ENCODE measurements at regions not wholly inside any gene's neighbourhood (a gene's known extent, or its start where the extent isn't known, plus 50 kb on each side); places are given as distances from the start of the nearest gene placed in this dataset.

DNA sequence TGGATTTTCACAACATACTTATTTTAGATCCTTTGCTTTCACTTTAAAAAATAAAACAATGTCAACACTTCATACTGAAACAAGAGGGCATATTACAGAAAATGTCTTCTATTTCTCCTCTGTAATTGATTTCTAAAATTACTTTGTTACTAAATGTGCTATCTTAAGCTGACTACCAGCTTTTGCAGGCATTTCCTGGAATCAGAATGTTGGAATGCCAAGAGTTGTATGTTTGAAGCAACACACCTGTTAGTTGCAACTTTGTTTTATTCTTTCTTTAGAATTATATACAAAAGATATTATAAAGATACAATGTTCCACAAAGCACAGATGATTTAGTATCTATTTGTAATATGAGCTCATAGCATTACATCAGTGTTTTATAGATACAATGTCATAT, 62.5 kb upstream of the TMEM170B start:
- TF ChIP-seq, protein P1, sequence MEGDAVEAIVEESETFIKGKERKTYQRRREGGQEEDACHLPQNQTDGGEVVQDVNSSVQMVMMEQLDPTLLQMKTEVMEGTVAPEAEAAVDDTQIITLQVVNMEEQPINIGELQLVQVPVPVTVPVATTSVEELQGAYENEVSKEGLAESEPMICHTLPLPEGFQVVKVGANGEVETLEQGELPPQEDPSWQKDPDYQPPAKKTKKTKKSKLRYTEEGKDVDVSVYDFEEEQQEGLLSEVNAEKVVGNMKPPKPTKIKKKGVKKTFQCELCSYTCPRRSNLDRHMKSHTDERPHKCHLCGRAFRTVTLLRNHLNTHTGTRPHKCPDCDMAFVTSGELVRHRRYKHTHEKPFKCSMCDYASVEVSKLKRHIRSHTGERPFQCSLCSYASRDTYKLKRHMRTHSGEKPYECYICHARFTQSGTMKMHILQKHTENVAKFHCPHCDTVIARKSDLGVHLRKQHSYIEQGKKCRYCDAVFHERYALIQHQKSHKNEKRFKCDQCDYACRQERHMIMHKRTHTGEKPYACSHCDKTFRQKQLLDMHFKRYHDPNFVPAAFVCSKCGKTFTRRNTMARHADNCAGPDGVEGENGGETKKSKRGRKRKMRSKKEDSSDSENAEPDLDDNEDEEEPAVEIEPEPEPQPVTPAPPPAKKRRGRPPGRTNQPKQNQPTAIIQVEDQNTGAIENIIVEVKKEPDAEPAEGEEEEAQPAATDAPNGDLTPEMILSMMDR (IDR thresholded peaks at IDR 0.05; ENCODE audit: low read depth, low read length, poor library complexity, severe bottlenecking), result no peak
- TF ChIP-seq EZH2phosphoT487 (IDR thresholded peaks at IDR 0.05; ENCODE audit: borderline replicate concordance, low read length), result no peak
